Adrenal gland (tissue), 9 donors: ENCODE measurements at regions not wholly inside any gene's neighbourhood (a gene's known extent, or its start where the extent isn't known, plus 50 kb on each side); places are given as distances from the start of the nearest gene placed in this dataset.

Source experiments
- DNase-seq, 7 donors: peaks; one replicate each; pipeline ENCODE4 v3.0.0-alpha.2; 2019 to 2020
- H3K27ac ChIP-seq, 5 donors: fragments of 200-600 bp; sonication (generic) in 4 of 5; 1 replicate in 3 of 5; 2 replicates in 2 of 5; pipeline versions ENCODE4 v1.5.1 to v1.8.0; 2016 to 2020; ENCODE audit warnings: mild to moderate bottlenecking in 1 of 5
- H3K27me3 ChIP-seq: fragments of 200-600 bp; 2 replicates; pipeline ENCODE4 v1.8.0; 2021
- H3K36me3 ChIP-seq, 2 donors: fragments of 200-600 bp; replicated peaks in 1 of 2; 1 replicate in 1 of 2; 2 replicates in 1 of 2; pipeline versions ENCODE4 v1.5.1 to v1.8.0; 2018 to 2022
- H3K4me1 ChIP-seq, 2 donors: fragments of 200-600 bp; replicated peaks in 1 of 2; 1 replicate in 1 of 2; 2 replicates in 1 of 2; pipeline versions ENCODE4 v1.5.1 to v1.8.0; 2018 to 2021
- H3K4me3 ChIP-seq, 4 donors: fragments of 200-600 bp; sonication (generic) in 3 of 4; one replicate each; pipeline ENCODE4 v1.5.1; 2016 to 2018
- H3K9me3 ChIP-seq, 3 donors: fragments of 200-600 bp; sonication (generic) in 1 of 3; replicated peaks in 1 of 3; 1 replicate in 2 of 3; 2 replicates in 1 of 3; pipeline versions ENCODE4 v1.5.1 to v1.8.0; 2016 to 2021
- POLR2A ChIP-seq, 2 donors: fragments of 450-650 bp; IDR thresholded peaks; one replicate each; pipeline ENCODE4 v1.6.1; 2017; ENCODE audit warnings: antibody characterized with exemption in 2 of 2, mild to moderate bottlenecking in 2 of 2, moderate library complexity in 1 of 2
- WGBS, 4 donors: extraction: QIAGEN DNeasy Blood & Tissue Kit in 2 of 4; methylation state at CpG; one replicate each; pipeline versions ENCODE4 v1.1.5 to v1.1.7; 2013 to 2017; 5-methylcytosine and 5-hydroxymethylcytosine counted together
- intact Hi-C, 2 donors: fragments of 100-400 bp; cut with DNase I; formaldehyde crosslinking; loops; one replicate each; pipeline versions ENCODE4 v1.14.1 to v1.15.0; 2022 to 2023
- TF ChIP-seq, protein P1 (sequence below), 6 experiments: fragments of 450-650 bp in 4 of 6; fragments of 200-600 bp in 2 of 6; sonication (generic) in 1 of 6; IDR thresholded peaks; 1 replicate in 5 of 6; 2 replicates in 1 of 6; pipeline versions ENCODE4 v1.5.1 to v1.8.0; 2016 to 2021; ENCODE audit warnings: antibody characterized with exemption in 6 of 6, mild to moderate bottlenecking in 2 of 6, moderate library complexity in 1 of 6
- donor health status: healthy with polysubstance abuse.
- donor health status: Bipolar disorder and iron deficiency.
- donor health status: DM: yes; HTN: yes; CAD: no.
- donor health status: DM: no; HTN: no; CAD: no.
- donor health status: DM: no; HTN: no; CAD: no.

GRCh38 chr7:153386556-153386955, 627.0 kb downstream of the ACTR3B start:
- no peak for TF ChIP-seq POLR2A (IDR thresholded peaks at IDR 0.05)
- TF ChIP-seq, protein P1, sequence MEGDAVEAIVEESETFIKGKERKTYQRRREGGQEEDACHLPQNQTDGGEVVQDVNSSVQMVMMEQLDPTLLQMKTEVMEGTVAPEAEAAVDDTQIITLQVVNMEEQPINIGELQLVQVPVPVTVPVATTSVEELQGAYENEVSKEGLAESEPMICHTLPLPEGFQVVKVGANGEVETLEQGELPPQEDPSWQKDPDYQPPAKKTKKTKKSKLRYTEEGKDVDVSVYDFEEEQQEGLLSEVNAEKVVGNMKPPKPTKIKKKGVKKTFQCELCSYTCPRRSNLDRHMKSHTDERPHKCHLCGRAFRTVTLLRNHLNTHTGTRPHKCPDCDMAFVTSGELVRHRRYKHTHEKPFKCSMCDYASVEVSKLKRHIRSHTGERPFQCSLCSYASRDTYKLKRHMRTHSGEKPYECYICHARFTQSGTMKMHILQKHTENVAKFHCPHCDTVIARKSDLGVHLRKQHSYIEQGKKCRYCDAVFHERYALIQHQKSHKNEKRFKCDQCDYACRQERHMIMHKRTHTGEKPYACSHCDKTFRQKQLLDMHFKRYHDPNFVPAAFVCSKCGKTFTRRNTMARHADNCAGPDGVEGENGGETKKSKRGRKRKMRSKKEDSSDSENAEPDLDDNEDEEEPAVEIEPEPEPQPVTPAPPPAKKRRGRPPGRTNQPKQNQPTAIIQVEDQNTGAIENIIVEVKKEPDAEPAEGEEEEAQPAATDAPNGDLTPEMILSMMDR (IDR thresholded peaks at IDR 0.05), result no peak
- no peaks in the 10 kb centered on the region for H3K36me3 ChIP-seq
- no peaks in the 10 kb centered on the region for H3K9me3 ChIP-seq
- no peak overlapping the region for H3K27ac ChIP-seq
- no peaks in the 10 kb centered on the region for H3K4me1 ChIP-seq
- intact Hi-C loops, result no loop called here
- WGBS, 4 donors, result 51 to 57% (median 53%) methylated on average over 10 of the region's 10 CpGs
- DNase-seq, result no peak
- H3K27me3 ChIP-seq, result no peaks in the 10 kb centered on the region
- no peak overlapping the region for H3K4me3 ChIP-seq

DNA sequence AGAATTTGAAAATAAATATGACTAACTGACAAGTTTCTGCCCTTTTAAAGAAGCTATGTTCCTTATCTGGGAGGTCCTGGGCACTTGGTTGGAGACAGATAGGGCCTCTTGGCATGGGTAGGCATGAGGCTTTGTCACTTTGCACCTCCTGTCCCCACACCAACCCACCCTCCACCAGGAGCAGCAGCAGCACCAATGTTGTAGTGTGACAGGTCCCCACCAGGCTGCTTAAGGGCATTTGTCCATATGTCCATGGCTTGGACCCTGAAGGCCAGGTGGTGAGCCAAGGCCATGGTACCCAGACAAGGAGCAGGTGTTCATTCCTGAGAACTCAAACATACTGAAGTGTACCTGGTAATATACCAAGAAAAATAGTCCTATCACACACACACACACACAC, 629.1 kb downstream of the ACTR3B start:
- Histone ChIP-seq H3K36me3 (no peaks in the 10 kb centered on the region), H3K9me3 (peaks cover 0 to 3% (median 0%) of the 10 kb centered on the region in 3 donors), H3K4me3 (no peak overlapping the region), H3K27me3 (no peaks in the 10 kb centered on the region), H3K27ac (no peak overlapping the region), H3K4me1 (no peaks in the 10 kb centered on the region)
- intact Hi-C loops, result no loop called here
- TF ChIP-seq, protein P1 (IDR thresholded peaks at IDR 0.05), result no peak
- TF ChIP-seq POLR2A (IDR thresholded peaks at IDR 0.05), result no peak
- no peak for DNase-seq

DNA sequence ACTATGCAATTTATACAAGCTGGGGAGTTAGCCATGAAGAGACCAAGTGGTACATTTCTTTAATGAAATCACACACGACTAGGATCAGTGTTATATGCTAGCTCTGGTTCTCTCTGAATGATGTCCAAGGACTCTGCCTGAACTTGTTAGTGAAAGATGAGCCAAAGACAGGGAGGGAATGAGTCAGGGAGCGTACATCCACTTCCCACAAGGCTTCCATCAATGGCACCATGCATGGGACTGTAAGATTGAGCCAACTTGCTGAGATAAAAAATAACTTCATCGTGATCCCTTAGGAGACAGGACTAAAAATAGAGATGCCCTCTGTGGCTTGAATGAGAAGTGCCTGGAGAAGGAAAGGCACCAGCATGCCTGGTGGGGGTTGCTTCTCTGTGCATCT, 629.7 kb downstream of the ACTR3B start:
- H3K4me3 ChIP-seq, result no peak overlapping the region
- no peaks in the 10 kb centered on the region for H3K4me1 ChIP-seq
- H3K9me3 ChIP-seq, result peaks cover 0 to 5% (median 0%) of the 10 kb centered on the region in 3 donors
- H3K27me3 ChIP-seq, result no peaks in the 10 kb centered on the region
- WGBS, 4 donors, result 60 to 70% (median 62%) methylated on average over 3 of the region's 3 CpGs
- H3K36me3 ChIP-seq, result no peaks in the 10 kb centered on the region
- DNase-seq, result no peak
- intact Hi-C loops, result no loop called here
- no peak overlapping the region for H3K27ac ChIP-seq
- TF ChIP-seq POLR2A (IDR thresholded peaks at IDR 0.05), result no peak
- TF ChIP-seq, protein P1 (IDR thresholded peaks at IDR 0.05), result no peak

DNA sequence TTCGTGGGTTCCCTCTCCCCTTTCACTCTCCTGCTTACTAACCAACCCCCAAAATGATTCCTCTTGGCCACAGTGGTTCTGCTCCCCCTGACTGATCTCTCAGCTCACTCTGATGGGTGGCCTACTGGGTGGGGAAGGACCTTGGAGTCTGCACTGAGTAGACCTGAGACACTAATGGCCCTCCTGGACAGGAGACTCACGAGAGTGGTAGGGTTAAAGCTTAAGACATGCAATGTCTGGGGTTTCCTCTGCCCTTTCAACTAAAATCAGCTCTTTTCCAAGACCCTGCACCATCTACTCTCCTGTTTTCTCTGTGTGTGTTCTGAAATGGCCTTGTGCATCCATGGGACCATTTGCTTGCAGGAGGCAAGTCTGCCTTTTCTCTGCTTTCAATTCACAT, 631.4 kb downstream of the ACTR3B start:
- Histone ChIP-seq H3K4me3 (no peak overlapping the region), H3K9me3 (peaks cover 0 to 5% (median 0%) of the 10 kb centered on the region in 3 donors), H3K27me3 (no peaks in the 10 kb centered on the region), H3K27ac (no peak overlapping the region), H3K4me1 (no peaks in the 10 kb centered on the region), H3K36me3 (no peaks in the 10 kb centered on the region)
- WGBS, 4 donors, result 29 to 75% (median 47%) methylated on average over 2 of the region's 2 CpGs
- no peak for DNase-seq
- intact Hi-C loops, result no loop called here
- TF ChIP-seq, protein P1 (IDR thresholded peaks at IDR 0.05), result no peak
- no peak for TF ChIP-seq POLR2A (IDR thresholded peaks at IDR 0.05)
